ENCODE measurements at regions not wholly inside any gene's neighbourhood (a gene's known extent, or its start where the extent isn't known, plus 50 kb on each side); places are given as distances from the start of the nearest gene placed in this dataset.

DNA sequence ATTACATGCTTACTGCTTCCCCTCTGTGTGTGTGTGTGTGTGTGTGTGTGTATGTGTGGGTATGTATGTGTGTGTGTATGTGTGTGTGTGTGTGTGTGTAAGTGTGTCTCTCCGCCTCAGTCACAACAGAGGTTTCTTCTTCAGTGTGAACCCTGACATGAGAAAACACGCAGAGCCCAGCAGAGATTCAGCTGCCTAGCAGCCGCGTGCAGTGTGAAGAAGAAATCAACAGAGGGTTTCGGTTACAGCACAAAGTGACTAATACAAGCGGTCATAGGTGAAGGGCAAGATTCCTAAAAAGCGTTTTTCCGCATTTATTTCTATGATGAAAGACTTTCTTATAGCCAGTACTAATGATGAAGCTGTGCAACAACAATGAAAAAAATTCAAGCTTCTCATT lies 55.3 kb upstream of the ZFP42 start:
- TF ChIP-seq, protein P1, sequence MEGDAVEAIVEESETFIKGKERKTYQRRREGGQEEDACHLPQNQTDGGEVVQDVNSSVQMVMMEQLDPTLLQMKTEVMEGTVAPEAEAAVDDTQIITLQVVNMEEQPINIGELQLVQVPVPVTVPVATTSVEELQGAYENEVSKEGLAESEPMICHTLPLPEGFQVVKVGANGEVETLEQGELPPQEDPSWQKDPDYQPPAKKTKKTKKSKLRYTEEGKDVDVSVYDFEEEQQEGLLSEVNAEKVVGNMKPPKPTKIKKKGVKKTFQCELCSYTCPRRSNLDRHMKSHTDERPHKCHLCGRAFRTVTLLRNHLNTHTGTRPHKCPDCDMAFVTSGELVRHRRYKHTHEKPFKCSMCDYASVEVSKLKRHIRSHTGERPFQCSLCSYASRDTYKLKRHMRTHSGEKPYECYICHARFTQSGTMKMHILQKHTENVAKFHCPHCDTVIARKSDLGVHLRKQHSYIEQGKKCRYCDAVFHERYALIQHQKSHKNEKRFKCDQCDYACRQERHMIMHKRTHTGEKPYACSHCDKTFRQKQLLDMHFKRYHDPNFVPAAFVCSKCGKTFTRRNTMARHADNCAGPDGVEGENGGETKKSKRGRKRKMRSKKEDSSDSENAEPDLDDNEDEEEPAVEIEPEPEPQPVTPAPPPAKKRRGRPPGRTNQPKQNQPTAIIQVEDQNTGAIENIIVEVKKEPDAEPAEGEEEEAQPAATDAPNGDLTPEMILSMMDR (IDR thresholded peaks at IDR 0.05; ENCODE audit: control extremely low read depth in 1 of 3, insufficient read depth in 1 of 3, low read depth in 1 of 3, low read length in 3 of 3), result no peak
- TF ChIP-seq CHD2 (IDR thresholded peaks at IDR 0.05; ENCODE audit: low read length), result no peak
- no peak for TF ChIP-seq BRCA1 (IDR thresholded peaks at IDR 0.05; ENCODE audit: low read depth, low read length)
- no peak for TF ChIP-seq POLR2A (IDR thresholded peaks at IDR 0.05; ENCODE audit: control extremely low read depth in 1 of 2, low read depth in 2 of 2, low read length in 2 of 2)
- no peak for TF ChIP-seq HDAC6 (IDR thresholded peaks at IDR 0.05; ENCODE audit: low read depth, low read length)
- TF ChIP-seq CTBP2 (IDR thresholded peaks at IDR 0.05; ENCODE audit: borderline replicate concordance, insufficient read depth, insufficient read length, low read length), result no peak
- no peak for TF ChIP-seq CBX8 (IDR thresholded peaks at IDR 0.05; ENCODE audit: borderline replicate concordance, low read depth, low read length)
- TF ChIP-seq POLR2AphosphoS5 (IDR thresholded peaks at IDR 0.05; ENCODE audit: low read depth, low read length), result no peak
- no peak for TF ChIP-seq YY1 (IDR thresholded peaks at IDR 0.05; ENCODE audit: low read depth, low read length)

Data from H1 (cell line).